Loucy (cell line): ENCODE measurements at regions not wholly inside any gene's neighbourhood (a gene's known extent, or its start where the extent isn't known, plus 50 kb on each side); places are given as distances from the start of the nearest gene placed in this dataset.

ENCODE experiments used
- EZH2phosphoT487 ChIP-seq: fragments of 200-600 bp; IDR thresholded peaks from 2 replicates; pipeline ENCODE4 v1.6.1; 2018; ENCODE audit warnings: antibody characterized with exemption, mild to moderate bottlenecking, moderate library complexity, borderline replicate concordance
- TF ChIP-seq, protein P1 (sequence below): fragments of 200-600 bp; sonication (generic); conservative IDR thresholded peaks from 2 replicates; pipeline ENCODE4 v1.5.1; 2014; ENCODE audit warnings: mild to moderate bottlenecking, antibody characterized with exemption, low read length

DNA sequence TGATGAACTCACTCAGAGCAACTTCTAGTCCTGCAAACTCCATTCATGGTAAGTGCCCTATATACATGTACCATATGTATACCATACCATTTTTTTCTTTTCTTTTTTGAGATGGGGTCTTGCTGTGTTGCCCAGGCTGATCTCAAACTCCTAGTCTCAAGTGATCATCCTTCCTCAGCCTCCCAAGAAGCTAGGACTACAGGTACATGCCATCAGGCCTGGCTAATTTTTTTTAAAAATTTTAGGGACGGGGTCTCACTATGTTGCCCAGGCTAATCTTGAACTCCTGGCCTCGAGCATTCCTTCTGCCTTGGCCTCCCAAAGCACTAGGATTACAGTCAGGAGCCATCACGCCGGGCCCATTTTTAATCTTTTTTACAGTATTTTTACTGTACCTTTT is 67.3 kb upstream of the MFGE8 start:
- TF ChIP-seq, protein P1, sequence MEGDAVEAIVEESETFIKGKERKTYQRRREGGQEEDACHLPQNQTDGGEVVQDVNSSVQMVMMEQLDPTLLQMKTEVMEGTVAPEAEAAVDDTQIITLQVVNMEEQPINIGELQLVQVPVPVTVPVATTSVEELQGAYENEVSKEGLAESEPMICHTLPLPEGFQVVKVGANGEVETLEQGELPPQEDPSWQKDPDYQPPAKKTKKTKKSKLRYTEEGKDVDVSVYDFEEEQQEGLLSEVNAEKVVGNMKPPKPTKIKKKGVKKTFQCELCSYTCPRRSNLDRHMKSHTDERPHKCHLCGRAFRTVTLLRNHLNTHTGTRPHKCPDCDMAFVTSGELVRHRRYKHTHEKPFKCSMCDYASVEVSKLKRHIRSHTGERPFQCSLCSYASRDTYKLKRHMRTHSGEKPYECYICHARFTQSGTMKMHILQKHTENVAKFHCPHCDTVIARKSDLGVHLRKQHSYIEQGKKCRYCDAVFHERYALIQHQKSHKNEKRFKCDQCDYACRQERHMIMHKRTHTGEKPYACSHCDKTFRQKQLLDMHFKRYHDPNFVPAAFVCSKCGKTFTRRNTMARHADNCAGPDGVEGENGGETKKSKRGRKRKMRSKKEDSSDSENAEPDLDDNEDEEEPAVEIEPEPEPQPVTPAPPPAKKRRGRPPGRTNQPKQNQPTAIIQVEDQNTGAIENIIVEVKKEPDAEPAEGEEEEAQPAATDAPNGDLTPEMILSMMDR: no peak
- TF ChIP-seq EZH2phosphoT487: no peak
